Effector memory CD4-positive, alpha-beta T cell (primary cell): ENCODE measurements at regions not wholly inside any gene's neighbourhood (a gene's known extent, or its start where the extent isn't known, plus 50 kb on each side); places are given as distances from the start of the nearest gene placed in this dataset.
"Not testable (repeated sequence)": the region's sequence is repeated elsewhere in the genome, so short reads cannot be mapped to it uniquely, and the experiment has no call there.

ENCODE experiments used
- DNase-seq, 3 donors: peaks; one replicate each; pipeline ENCODE4 v3.0.0-alpha.2; 2020
- H3K27ac ChIP-seq: 2 replicates; pipeline ENCODE4 v1.7.0; 2013; ENCODE audit warnings: mild to moderate bottlenecking, low read length, moderate library complexity; ENCODE audit not compliant: insufficient read depth, poor library complexity, severe bottlenecking
- H3K27me3 ChIP-seq: replicated peaks from 2 replicates; pipeline ENCODE4 v1.7.0; 2013; ENCODE audit warnings: mild to moderate bottlenecking, low read length; ENCODE audit not compliant: insufficient read depth, control insufficient read depth, poor library complexity, severe bottlenecking
- H3K36me3 ChIP-seq: 2 replicates; pipeline ENCODE4 v1.7.0; 2013; ENCODE audit warnings: mild to moderate bottlenecking, low read length, moderate library complexity; ENCODE audit not compliant: control insufficient read depth, insufficient read depth
- H3K4me1 ChIP-seq: 2 replicates; pipeline ENCODE4 v1.7.0; 2013; ENCODE audit warnings: low read length, mild to moderate bottlenecking; ENCODE audit not compliant: control insufficient read depth, insufficient read depth, poor library complexity, severe bottlenecking
- H3K4me3 ChIP-seq: 2 replicates; pipeline ENCODE4 v1.7.0; 2013; ENCODE audit warnings: low read length, low read depth, mild to moderate bottlenecking; ENCODE audit not compliant: insufficient read depth, poor library complexity, severe bottlenecking
- H3K9me3 ChIP-seq: 2 replicates; pipeline ENCODE4 v1.7.0; 2013; ENCODE audit warnings: mild to moderate bottlenecking, low read length, moderate library complexity; ENCODE audit not compliant: control insufficient read depth

DNA sequence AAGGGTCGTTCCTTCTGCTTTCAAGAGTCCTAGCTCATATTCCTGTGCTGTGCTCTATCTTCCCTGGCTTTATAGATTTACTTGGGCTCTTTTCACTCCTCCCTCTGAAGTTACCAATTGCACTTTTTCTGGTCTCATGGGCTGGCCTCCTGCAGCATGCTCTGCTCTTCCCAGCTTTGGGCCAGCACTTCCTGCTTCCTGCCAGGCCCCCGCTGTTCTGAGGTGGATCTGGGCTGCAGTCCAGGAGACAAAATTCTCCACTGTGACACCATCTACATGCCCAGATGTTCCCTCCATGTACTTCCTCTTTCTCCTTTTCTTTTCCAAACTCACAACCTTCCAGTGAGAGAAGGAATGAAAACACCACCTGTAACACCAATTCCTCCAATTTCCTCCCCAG is 145.2 kb upstream of the PLGLB2 start:
- not testable (repeated sequence) for DNase-seq, H3K27me3 ChIP-seq, H3K4me3 ChIP-seq, H3K27ac ChIP-seq, H3K9me3 ChIP-seq, H3K36me3 ChIP-seq, H3K4me1 ChIP-seq

DNA sequence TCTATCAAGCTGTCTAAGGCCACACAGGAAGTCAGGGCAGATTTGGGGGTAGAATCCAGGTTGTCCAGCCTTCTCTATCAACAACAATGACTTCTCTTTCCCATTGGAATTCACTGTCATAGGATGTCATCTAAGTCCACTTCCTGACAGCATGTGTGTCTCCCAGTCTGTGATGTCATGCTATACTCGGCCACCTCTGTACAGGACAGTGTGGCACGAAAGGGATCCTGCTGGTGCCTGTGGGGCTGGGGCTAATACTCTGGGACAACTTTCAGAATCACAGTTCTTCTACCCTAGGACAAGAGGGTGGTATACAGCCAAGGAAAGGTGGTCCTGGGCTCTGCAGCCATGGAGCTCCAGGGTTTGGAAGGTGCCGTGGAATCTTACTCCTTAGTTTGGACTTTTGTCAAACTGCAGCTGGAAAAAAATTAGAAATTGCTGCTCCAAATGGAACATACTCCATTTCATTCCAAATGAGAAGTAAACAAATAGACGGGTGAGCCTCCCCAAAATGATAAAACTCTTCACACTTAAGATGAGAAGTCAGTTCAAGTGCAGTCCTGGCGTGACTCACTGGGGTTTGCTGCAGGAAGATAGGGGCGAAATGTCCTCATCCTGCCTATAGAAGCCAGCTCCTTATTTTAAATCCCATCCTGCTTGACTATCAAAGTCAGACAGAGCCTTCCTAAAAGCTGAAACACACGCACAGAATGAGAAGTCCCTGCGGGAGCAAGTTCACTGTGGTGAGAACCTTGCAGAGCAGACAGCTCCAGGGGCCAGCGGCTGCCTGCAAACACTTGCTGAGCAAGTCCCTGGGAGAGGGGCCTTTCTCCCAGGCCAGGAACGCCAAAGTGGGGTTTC is 144.2 kb upstream of the PLGLB2 start:
- H3K27me3 ChIP-seq, H3K9me3 ChIP-seq, H3K36me3 ChIP-seq, H3K4me3 ChIP-seq, H3K27ac ChIP-seq, H3K4me1 ChIP-seq, DNase-seq: not testable (repeated sequence)

DNA sequence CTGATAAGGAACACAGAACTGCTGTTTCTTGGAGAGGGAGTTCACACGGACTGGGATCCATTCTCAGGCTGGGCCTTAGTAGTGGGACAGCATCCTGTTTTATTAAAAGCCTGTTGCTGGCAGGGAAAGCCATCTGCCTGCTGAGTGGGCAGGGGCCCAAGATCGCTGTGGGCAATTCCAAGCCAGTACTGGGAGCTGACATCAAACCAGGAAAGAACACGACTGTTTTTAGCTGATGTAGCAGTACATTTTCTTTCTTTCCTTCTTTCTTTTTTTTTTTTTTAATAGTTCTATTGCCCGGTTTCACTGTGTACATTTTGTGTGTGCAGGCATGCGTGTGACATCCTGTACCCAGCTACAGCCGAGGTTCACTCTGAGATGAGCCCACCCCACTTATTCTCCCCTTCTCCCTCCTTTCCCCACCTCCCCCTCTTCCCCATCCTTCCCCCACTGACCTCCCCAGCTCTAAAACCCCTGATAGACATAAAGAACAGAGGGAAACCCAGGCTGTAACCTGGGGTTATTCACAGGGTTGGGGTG is 143.5 kb upstream of the PLGLB2 start:
- H3K4me3 ChIP-seq, DNase-seq, H3K27me3 ChIP-seq, H3K27ac ChIP-seq, H3K9me3 ChIP-seq, H3K36me3 ChIP-seq, H3K4me1 ChIP-seq: not testable (repeated sequence)

DNA sequence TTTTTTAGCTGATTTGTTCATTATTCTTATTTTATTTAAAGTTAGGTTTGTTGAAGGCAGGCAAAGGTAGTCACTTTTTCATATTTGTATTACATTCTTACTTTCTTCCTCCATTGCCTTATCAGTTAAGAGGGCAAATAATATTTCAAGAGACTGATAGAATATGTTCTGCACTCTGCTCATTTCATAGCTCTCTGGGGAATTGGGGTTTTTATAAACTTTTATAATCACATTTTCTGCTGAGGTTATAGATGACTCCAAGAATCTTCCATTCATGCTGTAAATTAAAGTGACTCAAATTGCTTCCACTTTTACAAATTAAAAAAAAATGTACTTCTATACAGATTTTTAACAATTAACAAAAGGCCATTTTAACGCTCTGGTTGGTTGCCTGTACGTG is 142.9 kb upstream of the PLGLB2 start:
- not testable (repeated sequence) for H3K4me3 ChIP-seq, H3K36me3 ChIP-seq, H3K4me1 ChIP-seq, H3K9me3 ChIP-seq, H3K27me3 ChIP-seq, H3K27ac ChIP-seq, DNase-seq

DNA sequence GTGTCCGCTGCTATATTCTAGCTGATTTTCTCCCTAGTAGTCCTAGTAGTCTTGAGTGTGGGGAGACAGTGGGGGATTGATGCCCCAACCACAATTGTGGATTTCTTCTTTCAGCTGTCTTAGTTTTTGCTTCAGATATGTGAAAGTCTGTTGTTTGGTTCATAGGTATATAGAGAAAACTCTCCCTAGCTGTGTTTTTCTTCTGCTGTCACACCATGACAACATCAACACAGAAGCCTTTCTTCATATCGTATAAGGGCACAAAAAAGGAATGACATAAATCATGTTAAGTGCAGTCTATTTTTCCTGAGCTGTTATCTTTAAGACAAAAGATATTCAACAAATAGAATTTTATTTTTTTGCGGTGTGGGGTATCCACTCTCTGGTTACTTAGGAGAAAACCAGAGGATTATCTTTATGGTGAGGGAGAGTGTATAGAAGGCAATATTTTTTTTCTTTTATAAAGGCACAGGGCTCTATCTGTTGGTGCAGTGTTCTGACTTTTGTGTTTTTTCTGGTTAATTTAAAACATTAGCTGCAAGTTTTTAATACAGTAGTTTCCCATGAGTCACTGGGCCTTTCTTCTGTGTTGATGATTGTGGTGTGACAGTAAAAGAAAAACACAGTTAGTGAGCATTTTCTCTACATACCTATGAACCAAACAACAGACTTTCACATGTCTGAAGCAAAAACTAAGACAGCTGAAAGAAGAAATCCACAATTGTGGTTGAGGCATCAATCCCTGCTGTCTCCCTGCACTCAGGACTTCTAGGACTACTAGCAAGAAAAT is 139.3 kb upstream of the PLGLB2 start:
- not testable (repeated sequence) for H3K4me1 ChIP-seq, H3K27ac ChIP-seq, H3K27me3 ChIP-seq, H3K36me3 ChIP-seq, H3K9me3 ChIP-seq, DNase-seq, H3K4me3 ChIP-seq

DNA sequence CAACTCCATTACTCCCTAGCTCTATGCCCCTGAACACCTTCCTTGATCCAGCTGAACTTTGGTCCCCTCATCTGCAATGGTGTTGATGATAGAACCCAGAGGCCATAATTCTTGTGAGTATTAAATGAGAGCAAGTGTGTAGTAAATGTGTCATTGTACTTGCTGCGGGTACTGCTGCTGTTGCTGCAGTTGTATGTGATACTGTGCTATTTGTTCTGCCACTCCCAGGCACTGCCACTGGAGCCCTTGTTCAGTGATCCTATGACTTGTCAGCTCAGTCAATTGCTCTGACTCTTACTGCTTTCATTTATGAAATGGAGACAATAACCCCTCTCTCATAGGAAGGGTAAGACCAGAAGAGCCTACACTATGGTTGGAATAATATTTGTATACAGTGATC is 136.9 kb upstream of the PLGLB2 start:
- H3K27ac ChIP-seq, H3K4me1 ChIP-seq, H3K27me3 ChIP-seq, H3K9me3 ChIP-seq, H3K4me3 ChIP-seq, DNase-seq, H3K36me3 ChIP-seq: not testable (repeated sequence)

DNA sequence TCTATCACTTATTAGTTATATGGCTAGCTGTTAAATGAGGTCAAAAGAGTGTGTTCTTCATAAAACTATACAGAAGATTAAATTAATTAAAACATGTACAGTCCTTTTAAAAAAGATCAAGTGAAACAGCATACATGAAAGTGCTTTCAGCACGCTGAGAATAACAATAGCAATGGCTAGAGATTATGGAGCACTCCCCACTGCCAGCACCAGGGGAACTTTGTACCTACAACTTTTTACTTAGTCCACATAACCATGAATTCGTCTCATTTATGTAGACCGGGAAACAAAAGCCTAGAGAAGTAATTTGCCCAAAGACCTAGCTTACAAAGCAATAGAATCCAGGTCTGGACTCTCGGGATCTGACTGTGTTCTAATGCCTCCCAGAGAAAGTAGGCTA is 136.5 kb upstream of the PLGLB2 start:
- H3K4me1 ChIP-seq, H3K36me3 ChIP-seq, H3K4me3 ChIP-seq, DNase-seq, H3K27me3 ChIP-seq, H3K27ac ChIP-seq, H3K9me3 ChIP-seq: not testable (repeated sequence)

- not testable (repeated sequence) for H3K27me3 ChIP-seq, H3K9me3 ChIP-seq, H3K4me1 ChIP-seq, H3K27ac ChIP-seq, H3K36me3 ChIP-seq, DNase-seq, H3K4me3 ChIP-seq
Measured at GRCh38 chr2:87611956-87612355, 135.9 kb upstream of the PLGLB2 start.

GRCh38 chr2:87614829-87615434 is 133.0 kb upstream of the PLGLB2 start:
- not testable (repeated sequence) for H3K36me3 ChIP-seq, H3K4me1 ChIP-seq, H3K27me3 ChIP-seq, H3K9me3 ChIP-seq, H3K4me3 ChIP-seq, H3K27ac ChIP-seq, DNase-seq

- not testable (repeated sequence) for H3K9me3 ChIP-seq, H3K36me3 ChIP-seq, H3K4me3 ChIP-seq, H3K4me1 ChIP-seq, H3K27ac ChIP-seq, H3K27me3 ChIP-seq, DNase-seq
Measured at GRCh38 chr2:87619121-87619520, 128.8 kb upstream of the PLGLB2 start.
